ENCODE measurements at regions not wholly inside any gene's neighbourhood (a gene's known extent, or its start where the extent isn't known, plus 50 kb on each side); places are given as distances from the start of the nearest gene placed in this dataset.

DNA sequence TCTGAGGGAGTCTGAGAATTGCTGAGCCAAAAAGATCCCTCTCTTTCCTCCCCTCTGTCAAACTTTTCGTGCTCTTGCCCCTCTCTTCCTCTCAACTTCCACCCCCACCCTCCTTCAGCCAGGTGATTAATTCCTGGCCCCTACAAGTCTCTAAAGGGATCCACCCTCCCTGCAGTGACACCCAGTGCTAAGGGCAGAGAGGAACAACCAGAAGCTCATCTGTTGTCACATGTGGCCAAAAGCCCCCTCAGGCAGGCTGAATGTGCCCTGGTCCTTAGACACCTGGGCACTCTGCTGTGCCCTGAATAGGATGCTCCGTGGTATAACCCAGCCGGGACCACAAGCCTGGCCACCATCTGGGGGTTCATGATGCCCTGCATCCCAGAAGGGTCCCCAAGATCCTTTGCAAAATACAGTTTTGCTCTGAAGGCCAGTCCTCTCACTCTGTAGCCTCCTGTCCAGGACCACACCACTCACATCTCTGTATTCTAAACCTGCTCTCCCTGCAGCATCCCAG is 234.4 kb downstream of the BCL11A start:
- TF ChIP-seq, protein P1, sequence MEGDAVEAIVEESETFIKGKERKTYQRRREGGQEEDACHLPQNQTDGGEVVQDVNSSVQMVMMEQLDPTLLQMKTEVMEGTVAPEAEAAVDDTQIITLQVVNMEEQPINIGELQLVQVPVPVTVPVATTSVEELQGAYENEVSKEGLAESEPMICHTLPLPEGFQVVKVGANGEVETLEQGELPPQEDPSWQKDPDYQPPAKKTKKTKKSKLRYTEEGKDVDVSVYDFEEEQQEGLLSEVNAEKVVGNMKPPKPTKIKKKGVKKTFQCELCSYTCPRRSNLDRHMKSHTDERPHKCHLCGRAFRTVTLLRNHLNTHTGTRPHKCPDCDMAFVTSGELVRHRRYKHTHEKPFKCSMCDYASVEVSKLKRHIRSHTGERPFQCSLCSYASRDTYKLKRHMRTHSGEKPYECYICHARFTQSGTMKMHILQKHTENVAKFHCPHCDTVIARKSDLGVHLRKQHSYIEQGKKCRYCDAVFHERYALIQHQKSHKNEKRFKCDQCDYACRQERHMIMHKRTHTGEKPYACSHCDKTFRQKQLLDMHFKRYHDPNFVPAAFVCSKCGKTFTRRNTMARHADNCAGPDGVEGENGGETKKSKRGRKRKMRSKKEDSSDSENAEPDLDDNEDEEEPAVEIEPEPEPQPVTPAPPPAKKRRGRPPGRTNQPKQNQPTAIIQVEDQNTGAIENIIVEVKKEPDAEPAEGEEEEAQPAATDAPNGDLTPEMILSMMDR (conservative IDR thresholded peaks at IDR 0.05), result no peak
- no peak for TF ChIP-seq EZH2 (IDR thresholded peaks at IDR 0.05; ENCODE audit: low read depth)

Measured in PC-9 (cell line).